Thoracic aorta (tissue), 2 donors: ENCODE measurements at regions not wholly inside any gene's neighbourhood (a gene's known extent, or its start where the extent isn't known, plus 50 kb on each side); places are given as distances from the start of the nearest gene placed in this dataset.

Experiments
- ATAC-seq: fragments of 150-250 bp; one replicate; pipeline ENCODE4 v1.8.0; 2017; ENCODE audit warnings: low read depth; ENCODE audit not compliant: insufficient number of reproducible peaks, low FRiP score
- DNase-seq: peaks from one replicate; pipeline ENCODE4 v3.0.0-alpha.2; 2020; ENCODE audit warnings: low spot score
- H3K27ac ChIP-seq, 2 donors: fragments of 200-600 bp; sonication (generic); 1 replicate in 1 of 2; 2 replicates in 1 of 2; pipeline ENCODE4 v1.5.1; 2016; ENCODE audit warnings: mild to moderate bottlenecking in 2 of 2, moderate library complexity in 2 of 2
- H3K27me3 ChIP-seq: fragments of 200-600 bp; sonication (generic); replicated peaks from 2 replicates; pipeline ENCODE4 v1.6.0; 2016; ENCODE audit warnings: mild to moderate bottlenecking; ENCODE audit not compliant: insufficient read depth
- H3K36me3 ChIP-seq: fragments of 200-600 bp; sonication (generic); one replicate; pipeline ENCODE4 v1.5.1; 2016
- H3K4me1 ChIP-seq, 2 donors: fragments of 200-600 bp; sonication (generic); 1 replicate in 1 of 2; 2 replicates in 1 of 2; pipeline versions ENCODE4 v1.5.1 to v1.6.0; 2016; ENCODE audit warnings: low read depth in 2 of 2, mild to moderate bottlenecking in 1 of 2; ENCODE audit not compliant: control insufficient read depth in 1 of 2
- H3K4me3 ChIP-seq: fragments of 200-600 bp; sonication (generic); 2 replicates; pipeline ENCODE4 v1.5.1; 2016; ENCODE audit warnings: mild to moderate bottlenecking
- H3K9me3 ChIP-seq: fragments of 200-600 bp; sonication (generic); 2 replicates; pipeline ENCODE4 v1.5.1; 2016
- TF ChIP-seq, protein P1 (sequence below): fragments of 200-600 bp; sonication (generic); IDR thresholded peaks from one replicate; pipeline ENCODE4 v1.5.1; 2019; ENCODE audit warnings: antibody characterized with exemption

DNA sequence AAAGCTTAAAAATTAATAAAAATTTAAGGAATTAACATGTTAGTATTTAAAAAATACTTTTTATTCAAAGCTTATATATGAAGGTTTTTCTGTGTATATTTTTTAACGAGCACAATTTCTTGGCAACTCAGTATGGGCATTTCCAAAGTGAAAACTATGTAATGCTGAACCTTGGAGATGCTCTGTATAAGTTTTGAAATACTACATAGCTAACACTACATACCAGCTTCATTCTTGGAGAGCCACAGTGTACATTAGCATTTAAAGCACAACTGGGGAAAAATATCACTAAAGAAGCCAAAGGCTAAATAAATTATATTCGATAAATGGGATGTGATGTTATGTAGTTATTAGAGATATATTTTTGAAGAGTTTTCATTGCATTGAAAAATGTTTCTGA is 446.5 kb downstream of the CCDC85A start:
- H3K4me3 ChIP-seq: no peak overlapping the region
- no peak overlapping the region for H3K27ac ChIP-seq
- H3K4me1 ChIP-seq: no peaks in the 10 kb centered on the region
- DNase-seq: no peak
- no peaks in the 10 kb centered on the region for H3K36me3 ChIP-seq
- H3K27me3 ChIP-seq: no peaks in the 10 kb centered on the region
- TF ChIP-seq, protein P1, sequence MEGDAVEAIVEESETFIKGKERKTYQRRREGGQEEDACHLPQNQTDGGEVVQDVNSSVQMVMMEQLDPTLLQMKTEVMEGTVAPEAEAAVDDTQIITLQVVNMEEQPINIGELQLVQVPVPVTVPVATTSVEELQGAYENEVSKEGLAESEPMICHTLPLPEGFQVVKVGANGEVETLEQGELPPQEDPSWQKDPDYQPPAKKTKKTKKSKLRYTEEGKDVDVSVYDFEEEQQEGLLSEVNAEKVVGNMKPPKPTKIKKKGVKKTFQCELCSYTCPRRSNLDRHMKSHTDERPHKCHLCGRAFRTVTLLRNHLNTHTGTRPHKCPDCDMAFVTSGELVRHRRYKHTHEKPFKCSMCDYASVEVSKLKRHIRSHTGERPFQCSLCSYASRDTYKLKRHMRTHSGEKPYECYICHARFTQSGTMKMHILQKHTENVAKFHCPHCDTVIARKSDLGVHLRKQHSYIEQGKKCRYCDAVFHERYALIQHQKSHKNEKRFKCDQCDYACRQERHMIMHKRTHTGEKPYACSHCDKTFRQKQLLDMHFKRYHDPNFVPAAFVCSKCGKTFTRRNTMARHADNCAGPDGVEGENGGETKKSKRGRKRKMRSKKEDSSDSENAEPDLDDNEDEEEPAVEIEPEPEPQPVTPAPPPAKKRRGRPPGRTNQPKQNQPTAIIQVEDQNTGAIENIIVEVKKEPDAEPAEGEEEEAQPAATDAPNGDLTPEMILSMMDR: no peak
- no peaks in the 10 kb centered on the region for H3K9me3 ChIP-seq
- ATAC-seq: no peak

DNA sequence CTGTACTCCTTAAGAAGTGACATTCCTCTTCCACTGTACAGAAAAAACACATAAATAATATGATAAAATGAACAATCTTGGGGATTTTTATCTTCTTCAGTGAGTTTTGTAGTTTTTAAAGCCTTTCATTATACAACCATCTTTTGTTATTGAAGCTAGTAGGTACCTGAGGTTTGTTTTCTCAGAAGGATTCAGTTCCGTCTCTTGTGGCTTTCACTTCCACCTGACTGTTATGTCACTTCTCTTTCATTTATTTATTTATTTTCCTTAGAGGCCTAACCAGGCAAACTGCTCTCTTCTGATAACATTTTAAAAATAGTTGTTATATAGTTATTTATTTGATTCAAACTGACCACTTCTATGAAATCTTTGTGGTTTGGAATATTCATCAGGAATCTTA is 464.2 kb downstream of the CCDC85A start:
- no peaks in the 10 kb centered on the region for H3K4me1 ChIP-seq
- H3K27ac ChIP-seq: no peak overlapping the region
- TF ChIP-seq, protein P1: no peak
- H3K9me3 ChIP-seq: no peaks in the 10 kb centered on the region
- DNase-seq (no peak), ATAC-seq (no peak)
- no peaks in the 10 kb centered on the region for H3K27me3 ChIP-seq
- no peaks in the 10 kb centered on the region for H3K36me3 ChIP-seq
- no peak overlapping the region for H3K4me3 ChIP-seq

DNA sequence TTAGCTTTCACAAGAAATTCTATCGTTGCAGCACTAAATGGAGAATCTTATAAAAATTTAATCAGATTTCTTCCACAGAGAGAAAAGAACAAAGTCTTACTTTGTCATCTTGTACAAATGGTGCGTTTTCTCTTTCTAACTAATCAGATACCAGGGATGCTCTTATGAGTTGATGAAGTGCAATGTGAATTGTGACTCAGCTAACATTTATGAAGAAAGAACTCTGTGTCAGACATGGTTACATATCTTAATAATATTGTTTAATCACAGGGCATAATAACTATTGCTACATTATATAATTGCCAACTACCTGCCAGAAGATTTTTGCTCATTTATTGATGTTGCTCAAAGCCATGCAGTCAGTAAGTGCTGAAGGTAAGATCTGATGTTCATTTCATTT is 465.0 kb downstream of the CCDC85A start:
- no peak for DNase-seq
- no peak overlapping the region for H3K27ac ChIP-seq

DNA sequence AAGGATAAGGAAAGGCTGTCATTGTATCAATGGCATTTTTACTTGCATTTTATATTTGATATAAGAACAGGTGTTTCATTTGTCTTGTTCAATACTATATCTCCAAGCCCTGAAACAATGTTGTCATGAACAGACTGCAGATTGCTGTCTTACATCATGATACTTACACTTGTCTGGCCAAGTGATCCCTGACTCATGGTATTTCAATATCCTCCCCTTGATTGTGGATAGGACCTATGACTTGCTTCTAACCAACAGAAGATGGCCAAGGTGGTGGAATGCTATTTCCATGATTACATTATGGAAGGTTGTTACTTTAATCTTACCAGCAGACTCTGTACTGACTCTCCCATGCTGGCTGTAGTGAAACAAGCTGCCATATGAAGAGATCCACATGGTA is 471.1 kb downstream of the CCDC85A start:
- TF ChIP-seq, protein P1: no peak
- no peak overlapping the region for H3K4me3 ChIP-seq
- no peaks in the 10 kb centered on the region for H3K4me1 ChIP-seq
- H3K9me3 ChIP-seq: no peaks in the 10 kb centered on the region
- H3K27ac ChIP-seq: no peak overlapping the region
- no peaks in the 10 kb centered on the region for H3K27me3 ChIP-seq
- no peaks in the 10 kb centered on the region for H3K36me3 ChIP-seq
- ATAC-seq: no peak
- no peak for DNase-seq

More for the DNA sequence above, 465.0 kb downstream of the CCDC85A start:
- no peaks in the 10 kb centered on the region for H3K36me3 ChIP-seq
- ATAC-seq: no peak
- H3K4me3 ChIP-seq: no peak overlapping the region
- H3K4me1 ChIP-seq: no peaks in the 10 kb centered on the region
- H3K27me3 ChIP-seq: no peaks in the 10 kb centered on the region
- TF ChIP-seq, protein P1: no peak
- H3K9me3 ChIP-seq: no peaks in the 10 kb centered on the region

DNA sequence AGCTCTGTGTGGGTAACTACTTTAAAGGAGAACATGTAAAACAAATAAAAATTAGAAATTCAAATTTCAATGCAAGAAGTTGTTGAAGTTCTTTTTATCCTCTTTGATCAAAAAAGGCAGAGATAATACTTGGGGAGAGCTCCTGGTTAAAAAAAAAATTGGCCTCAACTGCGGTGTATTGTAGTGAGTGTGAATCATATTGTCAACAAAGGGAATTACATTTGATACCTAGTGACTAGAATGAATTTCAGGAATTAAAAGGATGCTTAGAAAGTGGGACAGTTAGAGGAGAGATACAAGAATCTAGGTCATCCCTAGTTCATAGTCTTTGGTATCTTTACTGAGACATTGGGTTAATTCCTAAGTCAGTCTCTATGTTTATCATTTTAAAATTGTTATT is 473.0 kb downstream of the CCDC85A start:
- H3K27me3 ChIP-seq: no peaks in the 10 kb centered on the region
- no peak overlapping the region for H3K4me3 ChIP-seq
- no peak for DNase-seq
- no peaks in the 10 kb centered on the region for H3K4me1 ChIP-seq
- TF ChIP-seq, protein P1: no peak
- no peaks in the 10 kb centered on the region for H3K9me3 ChIP-seq
- no peak for ATAC-seq
- H3K36me3 ChIP-seq: no peaks in the 10 kb centered on the region
- H3K27ac ChIP-seq: no peak overlapping the region
